Tibial nerve (tissue), 4 donors: ENCODE measurements at regions not wholly inside any gene's neighbourhood (a gene's known extent, or its start where the extent isn't known, plus 50 kb on each side); places are given as distances from the start of the nearest gene placed in this dataset.

Source experiments
- DNase-seq, 2 donors: peaks; one replicate each; pipeline ENCODE4 v3.0.0-alpha.2; 2019; ENCODE audit warnings: low spot score in 2 of 2
- H3K27ac ChIP-seq, 4 donors: fragments of 200-600 bp; sonication (generic) in 3 of 4; one replicate each; pipeline ENCODE4 v1.5.1; 2017 to 2019; ENCODE audit warnings: mild to moderate bottlenecking in 1 of 4
- H3K27me3 ChIP-seq, 2 donors: fragments of 200-600 bp; sonication (generic) in 1 of 2; one replicate each; pipeline versions ENCODE4 v1.5.1 to v1.6.0; 2017 to 2019
- H3K36me3 ChIP-seq, 3 donors: fragments of 200-600 bp; sonication (generic); one replicate each; pipeline ENCODE4 v1.5.1; 2018 to 2019
- H3K4me1 ChIP-seq, 4 donors: fragments of 200-600 bp; sonication (generic) in 3 of 4; one replicate each; pipeline ENCODE4 v1.5.1; 2017 to 2019
- H3K4me3 ChIP-seq, 4 donors: fragments of 200-600 bp; sonication (generic) in 3 of 4; one replicate each; pipeline ENCODE4 v1.5.1; 2017 to 2019; ENCODE audit warnings: mild to moderate bottlenecking in 1 of 4, moderate library complexity in 1 of 4
- H3K9me3 ChIP-seq, 4 donors: fragments of 200-600 bp; sonication (generic) in 3 of 4; one replicate each; pipeline ENCODE4 v1.5.1; 2017 to 2019
- EP300 ChIP-seq, 2 donors: sonication (generic); formaldehyde crosslinking; IDR thresholded peaks; one replicate each; pipeline ENCODE4 v1.6.1; 2017; ENCODE audit warnings: antibody characterized with exemption in 2 of 2, mild to moderate bottlenecking in 1 of 2
- POLR2A ChIP-seq, 2 donors: fragments of 450-650 bp; IDR thresholded peaks; one replicate each; pipeline ENCODE4 v1.6.1; 2017; ENCODE audit warnings: antibody characterized with exemption in 2 of 2, mild to moderate bottlenecking in 2 of 2, moderate library complexity in 2 of 2
- WGBS, 2 donors: methylation state at CpG; one replicate each; pipeline ENCODE4 v1.1.5; 2018; 5-methylcytosine and 5-hydroxymethylcytosine counted together
- TF ChIP-seq, protein P1 (sequence below), 5 experiments: fragments of 200-600 bp in 3 of 5; fragments of 450-650 bp in 2 of 5; sonication (generic) in 3 of 5; IDR thresholded peaks; one replicate each; pipeline ENCODE4 v1.5.1; 2016 to 2019; ENCODE audit warnings: antibody characterized with exemption in 5 of 5, mild to moderate bottlenecking in 3 of 5, moderate library complexity in 2 of 5

- Histone ChIP-seq H3K27ac (no peak overlapping the region), H3K36me3 (no peaks in the 10 kb centered on the region), H3K4me1 (no peaks in the 10 kb centered on the region), H3K9me3 (no peaks in the 10 kb centered on the region), H3K27me3 (no peaks in the 10 kb centered on the region), H3K4me3 (no peak overlapping the region)
- no peak for DNase-seq
- WGBS, 2 donors: 86 to 88% methylated on average over 2 of the region's 2 CpGs
- TF ChIP-seq EP300 (IDR thresholded peaks at IDR 0.05) (no peak), POLR2A (IDR thresholded peaks at IDR 0.05) (no peak)
- TF ChIP-seq, protein P1, sequence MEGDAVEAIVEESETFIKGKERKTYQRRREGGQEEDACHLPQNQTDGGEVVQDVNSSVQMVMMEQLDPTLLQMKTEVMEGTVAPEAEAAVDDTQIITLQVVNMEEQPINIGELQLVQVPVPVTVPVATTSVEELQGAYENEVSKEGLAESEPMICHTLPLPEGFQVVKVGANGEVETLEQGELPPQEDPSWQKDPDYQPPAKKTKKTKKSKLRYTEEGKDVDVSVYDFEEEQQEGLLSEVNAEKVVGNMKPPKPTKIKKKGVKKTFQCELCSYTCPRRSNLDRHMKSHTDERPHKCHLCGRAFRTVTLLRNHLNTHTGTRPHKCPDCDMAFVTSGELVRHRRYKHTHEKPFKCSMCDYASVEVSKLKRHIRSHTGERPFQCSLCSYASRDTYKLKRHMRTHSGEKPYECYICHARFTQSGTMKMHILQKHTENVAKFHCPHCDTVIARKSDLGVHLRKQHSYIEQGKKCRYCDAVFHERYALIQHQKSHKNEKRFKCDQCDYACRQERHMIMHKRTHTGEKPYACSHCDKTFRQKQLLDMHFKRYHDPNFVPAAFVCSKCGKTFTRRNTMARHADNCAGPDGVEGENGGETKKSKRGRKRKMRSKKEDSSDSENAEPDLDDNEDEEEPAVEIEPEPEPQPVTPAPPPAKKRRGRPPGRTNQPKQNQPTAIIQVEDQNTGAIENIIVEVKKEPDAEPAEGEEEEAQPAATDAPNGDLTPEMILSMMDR (IDR thresholded peaks at IDR 0.05): no peak
These were observed 279.9 kb downstream of the ZBBX start for GRCh38 chr3:167100200-167100599.

DNA sequence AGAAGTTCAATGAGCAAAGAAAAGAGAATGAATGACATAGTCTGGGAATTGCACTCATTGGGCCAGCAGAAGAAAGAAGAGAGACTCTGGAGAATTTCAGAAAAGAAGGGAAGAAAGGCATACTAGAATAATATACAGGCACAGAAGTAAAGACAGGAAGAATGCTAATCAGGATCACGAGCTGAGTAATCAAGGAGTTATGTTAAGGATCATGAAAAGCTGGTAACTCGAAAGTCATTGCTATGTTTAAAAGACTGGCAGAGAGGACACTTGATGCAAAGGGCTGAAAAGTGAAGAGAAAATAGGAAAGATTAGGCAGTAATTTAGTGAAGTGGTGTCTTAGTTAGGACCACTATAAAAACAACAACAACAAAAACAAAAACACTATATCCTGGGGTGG, 284.1 kb downstream of the ZBBX start:
- H3K4me1 ChIP-seq: no peaks in the 10 kb centered on the region
- no peak overlapping the region for H3K27ac ChIP-seq
- no peaks in the 10 kb centered on the region for H3K9me3 ChIP-seq
- H3K27me3 ChIP-seq: no peaks in the 10 kb centered on the region
- no peak for DNase-seq
- 57 to 64% methylated on average over 2 of the region's 2 CpGs for WGBS, 2 donors
- H3K4me3 ChIP-seq: no peak overlapping the region
- no peaks in the 10 kb centered on the region for H3K36me3 ChIP-seq
- TF ChIP-seq, protein P1 (IDR thresholded peaks at IDR 0.05): no peak
- no peak for TF ChIP-seq POLR2A (IDR thresholded peaks at IDR 0.05)
- TF ChIP-seq EP300 (IDR thresholded peaks at IDR 0.05): no peak

- Histone ChIP-seq H3K4me3 (no peak overlapping the region), H3K4me1 (no peaks in the 10 kb centered on the region), H3K27ac (no peak overlapping the region), H3K27me3 (no peaks in the 10 kb centered on the region), H3K9me3 (no peaks in the 10 kb centered on the region), H3K36me3 (no peaks in the 10 kb centered on the region)
- TF ChIP-seq POLR2A (IDR thresholded peaks at IDR 0.05) (no peak), EP300 (IDR thresholded peaks at IDR 0.05) (no peak)
- TF ChIP-seq, protein P1 (IDR thresholded peaks at IDR 0.05): no peak
- no peak for DNase-seq
These were observed 285.5 kb downstream of the ZBBX start for GRCh38 chr3:167094632-167095031.

DNA sequence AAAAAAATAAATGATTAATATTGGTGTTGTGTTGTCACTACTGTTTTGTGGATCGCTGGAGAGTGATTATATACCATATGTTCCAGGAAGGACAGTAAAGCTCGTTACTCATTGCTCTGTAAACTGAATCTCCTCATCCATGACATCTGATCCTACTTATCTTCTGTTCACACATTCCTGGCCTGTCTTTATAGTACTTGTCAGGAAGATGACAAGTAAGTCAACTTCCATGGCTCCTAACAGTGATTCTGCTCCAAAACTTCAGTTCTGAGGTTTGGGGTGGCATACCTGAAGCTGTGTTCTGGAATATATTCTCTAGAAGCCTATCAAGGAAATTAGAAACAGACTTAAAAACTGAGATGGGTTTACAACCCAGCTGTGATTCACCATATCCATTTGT, 288.9 kb downstream of the ZBBX start:
- Histone ChIP-seq H3K36me3 (no peaks in the 10 kb centered on the region), H3K27me3 (no peaks in the 10 kb centered on the region), H3K27ac (no peak overlapping the region), H3K4me1 (no peaks in the 10 kb centered on the region), H3K9me3 (no peaks in the 10 kb centered on the region), H3K4me3 (no peak overlapping the region)
- WGBS, 2 donors: 38 to 42% methylated on average over 2 of the region's 2 CpGs
- no peak for DNase-seq
- TF ChIP-seq POLR2A (IDR thresholded peaks at IDR 0.05) (no peak), EP300 (IDR thresholded peaks at IDR 0.05) (no peak)
- TF ChIP-seq, protein P1 (IDR thresholded peaks at IDR 0.05): no peak

DNA sequence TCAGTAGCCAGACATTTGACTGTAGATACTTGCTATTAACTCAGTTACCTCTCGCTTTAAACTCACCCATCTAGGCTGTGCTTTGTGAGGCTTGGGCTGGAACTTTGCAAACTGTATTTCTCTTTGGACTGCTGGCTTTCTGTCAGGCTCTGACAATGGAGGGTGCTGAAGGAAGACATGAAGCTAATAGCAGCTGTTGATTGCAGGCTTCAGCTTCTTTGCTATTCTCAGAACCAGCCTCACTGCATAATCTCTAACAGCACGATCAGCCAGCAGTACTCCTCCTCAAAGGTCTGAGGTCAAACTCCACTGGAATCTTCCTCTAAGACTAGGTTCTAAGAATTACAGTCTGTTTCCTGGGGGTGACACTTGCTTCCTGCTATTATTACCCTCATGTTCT, 295.6 kb downstream of the ZBBX start:
- Histone ChIP-seq H3K27me3 (no peaks in the 10 kb centered on the region), H3K9me3 (no peaks in the 10 kb centered on the region), H3K4me1 (no peaks in the 10 kb centered on the region), H3K36me3 (no peaks in the 10 kb centered on the region), H3K27ac (no peak overlapping the region), H3K4me3 (no peak overlapping the region)
- TF ChIP-seq, protein P1 (IDR thresholded peaks at IDR 0.05): no peak
- TF ChIP-seq POLR2A (IDR thresholded peaks at IDR 0.05) (no peak), EP300 (IDR thresholded peaks at IDR 0.05) (no peak)
- WGBS, 2 donors: 46 to 50% methylated on average over 2 of the region's 2 CpGs
- no peak for DNase-seq
